ENCODE measurements at regions not wholly inside any gene's neighbourhood (a gene's known extent, or its start where the extent isn't known, plus 50 kb on each side); places are given as distances from the start of the nearest gene placed in this dataset.

- no peak for TF ChIP-seq CTCF (IDR thresholded peaks at IDR 0.05; ENCODE audit: insufficient read depth, low read length, missing control alignments)
- DNase-seq (ENCODE audit: low read depth, low spot score): no peak
- ChIA-PET CTCF (no interaction called here), POLR2A (no interaction called here)
- no peak overlapping the region for H3K4me3 ChIP-seq (ENCODE audit: low read depth, low read length)
Observed at GRCh38 chr6:153425536-153425935, 294.5 kb upstream of the RGS17 start.

GRCh38 chr6:153424719-153425400 is 293.8 kb upstream of the RGS17 start:
- TF ChIP-seq CTCF (IDR thresholded peaks at IDR 0.05; ENCODE audit: insufficient read depth, low read length, missing control alignments): no peak
- CTCF ChIA-PET: no interaction called here
- no peak for DNase-seq (ENCODE audit: low read depth, low spot score)
- H3K4me3 ChIP-seq (ENCODE audit: low read depth, low read length): no peak overlapping the region
- POLR2A ChIA-PET: no interaction called here

GRCh38 chr6:153412519-153412918 is 281.4 kb upstream of the RGS17 start:
- POLR2A ChIA-PET: no interaction called here
- no peak overlapping the region for H3K4me3 ChIP-seq (ENCODE audit: low read depth, low read length)
- TF ChIP-seq CTCF (IDR thresholded peaks at IDR 0.05; ENCODE audit: insufficient read depth, low read length, missing control alignments): no peak
- DNase-seq (ENCODE audit: low read depth, low spot score): no peak
- CTCF ChIA-PET: no interaction called here

- no peak for DNase-seq (ENCODE audit: low read depth, low spot score)
- POLR2A ChIA-PET: no interaction called here
- no peak overlapping the region for H3K4me3 ChIP-seq (ENCODE audit: low read depth, low read length)
- TF ChIP-seq CTCF (IDR thresholded peaks at IDR 0.05; ENCODE audit: insufficient read depth, low read length, missing control alignments): no peak
- CTCF ChIA-PET: no interaction called here
Observed at GRCh38 chr6:153411070-153411648, 280.1 kb upstream of the RGS17 start.

- TF ChIP-seq CTCF (IDR thresholded peaks at IDR 0.05; ENCODE audit: insufficient read depth, low read length, missing control alignments): no peak
- POLR2A ChIA-PET: no interaction called here
- no peak for DNase-seq (ENCODE audit: low read depth, low spot score)
- no peak overlapping the region for H3K4me3 ChIP-seq (ENCODE audit: low read depth, low read length)
- CTCF ChIA-PET: no interaction called here
Observed at GRCh38 chr6:153405931-153406330, 274.8 kb upstream of the RGS17 start.

- DNase-seq (ENCODE audit: low read depth, low spot score): no peak
- POLR2A ChIA-PET: no interaction called here
- TF ChIP-seq CTCF (IDR thresholded peaks at IDR 0.05; ENCODE audit: insufficient read depth, low read length, missing control alignments): no peak
- no peak overlapping the region for H3K4me3 ChIP-seq (ENCODE audit: low read depth, low read length)
- CTCF ChIA-PET: no interaction called here
Observed at GRCh38 chr6:153401751-153402150, 270.7 kb upstream of the RGS17 start.

Data from AG04449 (cell line).